Stimulated activated CD4-positive, alpha-beta T cell treated with anti-CD3 and anti-CD28 coated beads, Interleukin-12 subunit alpha, Interleukin-12 subunit beta, amount 100 ng/mL, for 24 hours (primary cell): ENCODE measurements at regions not wholly inside any gene's neighbourhood (a gene's known extent, or its start where the extent isn't known, plus 50 kb on each side); places are given as distances from the start of the nearest gene placed in this dataset.

Experiments used
- DNase-seq, 2 experiments: peaks; one replicate each; pipeline ENCODE4 v3.0.0-alpha.2; 2020; ENCODE audit warnings: low read depth in 2 of 2

DNA sequence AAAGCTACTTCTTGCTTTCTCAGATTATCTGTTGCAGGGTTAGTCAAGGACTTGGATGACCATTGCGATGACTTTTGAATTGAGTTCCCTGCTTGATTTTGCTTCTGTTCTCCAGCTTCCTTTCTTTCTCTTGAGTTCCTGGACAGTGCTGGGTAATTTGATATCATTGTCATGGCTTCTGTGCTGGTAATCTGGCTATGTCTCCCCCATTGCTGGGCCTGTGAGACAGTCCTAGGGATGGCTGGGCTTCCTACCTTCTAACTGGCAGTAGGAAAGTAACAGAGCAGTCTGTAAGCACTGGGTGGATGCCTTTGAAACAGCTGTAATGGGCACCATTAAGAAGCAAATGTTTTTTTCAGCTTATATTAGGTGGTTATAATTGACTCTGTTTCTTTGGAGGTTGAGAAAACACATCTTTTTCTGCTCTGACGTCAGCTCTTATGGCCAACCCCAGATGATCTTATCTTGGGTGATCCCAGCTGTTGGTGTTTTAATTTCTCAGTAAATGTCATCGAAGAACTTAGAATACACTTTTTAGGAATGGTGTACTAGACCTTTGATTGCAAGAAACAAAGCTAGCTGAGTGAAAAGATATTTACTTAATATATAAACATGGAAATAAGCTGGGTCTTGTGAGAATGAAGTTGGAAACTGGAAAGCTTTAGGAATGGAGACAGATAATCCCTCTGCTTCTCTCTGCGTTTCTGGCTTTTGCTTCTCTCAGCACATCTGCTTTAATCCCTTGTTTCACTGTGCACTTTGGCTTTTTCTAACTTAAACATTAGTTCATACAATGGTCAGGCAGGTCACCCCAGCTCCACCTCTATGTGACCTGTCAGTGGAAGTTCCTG is 195.0 kb upstream of the MAN1A1 start:
- no peak for DNase-seq

DNA sequence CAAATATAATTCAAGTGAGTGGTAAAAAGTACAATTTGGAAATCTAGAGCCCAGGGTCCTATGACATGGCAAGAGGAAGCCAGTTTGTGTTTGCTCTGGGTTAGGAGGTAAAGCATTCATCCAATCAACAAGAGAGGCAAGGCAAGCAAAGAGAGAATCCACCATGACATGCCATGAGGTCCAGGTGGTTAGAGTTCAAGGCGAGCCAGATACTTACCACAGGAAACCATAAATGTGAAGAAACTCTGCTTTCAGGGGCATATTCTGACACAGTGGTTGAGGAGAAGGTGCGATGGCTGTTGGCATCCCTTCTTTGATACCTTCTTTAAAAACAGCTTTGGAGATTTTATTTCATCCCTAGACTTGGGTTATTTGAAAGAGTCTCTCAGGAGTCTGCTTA is 193.8 kb upstream of the MAN1A1 start:
- DNase-seq, result no peak

DNA sequence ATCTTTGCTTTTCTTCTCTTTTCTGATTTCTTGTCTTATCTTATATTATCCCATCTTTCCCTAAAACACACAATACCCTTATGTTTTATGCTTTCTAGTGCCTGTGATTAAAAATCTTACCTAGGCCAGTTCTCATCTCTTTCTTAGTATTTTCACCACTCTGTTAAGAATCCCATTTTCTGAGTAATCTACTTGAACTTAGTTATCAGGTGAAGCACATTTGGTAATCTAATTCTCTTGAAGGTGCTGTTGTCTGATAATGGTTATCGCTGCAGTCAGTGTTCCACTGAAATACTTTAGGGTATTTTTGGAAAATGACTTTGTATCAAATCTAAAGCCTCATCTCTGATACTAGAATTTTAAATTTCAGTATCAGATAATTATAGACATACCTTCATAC is 192.5 kb upstream of the MAN1A1 start:
- no peak for DNase-seq

DNA sequence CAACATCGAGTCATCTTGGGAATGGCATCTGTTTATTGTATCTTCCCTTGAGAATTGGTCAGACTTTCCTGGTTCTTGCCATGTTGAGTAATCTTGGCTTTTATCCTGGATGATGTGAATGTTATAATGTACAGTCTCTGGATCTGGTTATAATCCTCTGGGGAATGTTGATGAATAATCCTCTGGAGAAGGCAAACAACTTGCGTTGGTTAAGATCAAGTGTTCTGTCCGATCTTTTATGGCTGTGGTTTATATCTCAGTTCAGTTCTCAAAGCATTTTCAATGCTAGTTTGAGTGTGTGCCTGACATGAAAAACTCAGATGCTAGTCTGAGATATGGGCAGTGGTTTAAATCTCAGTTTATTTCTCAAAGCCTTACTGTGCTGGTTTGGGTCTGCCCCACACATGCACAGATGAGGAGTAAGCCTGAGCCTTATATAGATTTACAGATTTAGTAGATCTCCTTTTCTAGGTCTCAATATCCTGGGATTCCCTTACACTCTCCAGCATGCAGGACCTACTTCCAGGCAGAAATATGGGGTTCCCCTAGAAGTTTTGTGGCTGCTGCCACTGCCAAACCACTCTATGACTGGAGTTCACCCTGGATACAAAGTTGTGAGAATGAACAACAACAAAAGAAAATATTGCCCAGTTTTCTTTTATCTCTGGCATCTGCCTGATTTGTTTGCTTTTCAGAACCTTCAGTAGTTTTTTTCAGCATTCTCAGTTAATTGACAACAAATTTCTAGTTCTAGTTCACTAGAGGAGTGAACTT is 191.8 kb upstream of the MAN1A1 start:
- no peak for DNase-seq

DNA sequence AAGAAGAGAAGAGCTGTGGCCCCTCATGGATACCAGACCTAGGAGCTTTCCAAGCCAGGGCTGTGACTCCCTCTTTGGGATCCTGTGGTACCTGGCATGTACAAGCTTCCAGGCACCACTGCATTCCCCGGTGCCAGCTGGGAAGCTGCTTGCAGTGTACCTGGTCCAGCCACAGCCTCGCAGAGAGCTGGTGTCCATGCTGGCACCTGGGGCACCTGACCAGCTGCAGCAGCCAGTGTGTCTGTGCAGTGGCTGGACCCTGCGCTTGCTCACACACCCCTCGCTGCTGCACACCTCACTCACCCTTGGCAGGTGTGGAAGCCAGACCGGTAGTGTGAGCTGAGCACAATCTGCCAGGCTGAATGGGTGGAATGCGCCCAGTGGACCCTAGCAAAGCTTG is 190.9 kb upstream of the MAN1A1 start:
- DNase-seq, result no peak

DNA sequence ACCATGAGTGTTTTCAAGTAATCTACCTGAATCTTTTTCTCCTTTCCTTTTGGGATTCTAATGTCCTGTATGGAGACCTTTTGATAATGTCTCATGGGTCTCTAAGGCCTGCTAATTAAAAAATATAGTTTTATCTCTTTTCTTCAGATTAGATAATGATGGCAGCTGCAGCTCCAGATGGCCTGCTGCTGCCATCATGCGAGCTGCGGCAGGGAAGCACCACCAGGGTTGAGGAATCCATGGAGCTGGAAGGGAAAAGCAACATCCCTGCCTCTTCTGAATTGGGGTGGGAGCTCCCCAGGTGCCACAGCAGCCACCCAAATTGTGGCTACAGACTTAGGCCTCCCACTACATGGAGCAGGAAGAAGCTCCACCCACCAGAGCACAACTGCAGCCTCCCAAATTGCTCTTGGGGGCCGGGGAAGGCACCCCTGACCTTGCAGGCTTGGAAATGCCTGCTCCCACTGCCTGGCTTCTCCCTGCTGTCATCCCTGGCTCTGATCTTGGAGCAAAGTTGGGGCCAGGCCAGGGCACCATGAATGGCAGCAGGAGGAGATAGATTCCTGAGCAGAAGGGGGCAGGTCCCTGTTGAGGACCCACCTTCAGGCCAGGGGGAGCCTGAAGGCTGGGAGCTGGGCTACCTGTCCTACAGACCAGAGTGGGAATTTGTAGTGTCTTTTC is 189.6 kb upstream of the MAN1A1 start:
- no peak for DNase-seq

DNA sequence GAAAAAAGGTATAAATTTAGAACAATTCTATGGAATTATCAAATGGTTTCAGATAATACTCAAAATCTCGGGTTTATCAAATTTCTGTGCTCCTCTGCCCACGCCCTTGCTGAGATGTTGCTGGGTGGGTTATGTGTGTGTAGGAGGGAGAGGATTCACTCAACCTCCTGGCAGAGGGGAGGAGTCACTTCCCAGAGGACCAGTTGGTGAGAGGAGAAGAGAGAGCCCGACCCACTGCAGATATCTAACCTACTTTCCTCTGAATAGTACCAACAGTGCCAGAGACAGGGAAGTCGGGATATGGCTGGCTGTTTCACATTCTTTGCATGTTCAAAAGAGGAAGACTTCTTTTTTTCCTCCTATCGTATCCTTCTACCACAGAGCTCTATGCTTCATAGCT is 187.1 kb upstream of the MAN1A1 start:
- DNase-seq, result no peak

DNA sequence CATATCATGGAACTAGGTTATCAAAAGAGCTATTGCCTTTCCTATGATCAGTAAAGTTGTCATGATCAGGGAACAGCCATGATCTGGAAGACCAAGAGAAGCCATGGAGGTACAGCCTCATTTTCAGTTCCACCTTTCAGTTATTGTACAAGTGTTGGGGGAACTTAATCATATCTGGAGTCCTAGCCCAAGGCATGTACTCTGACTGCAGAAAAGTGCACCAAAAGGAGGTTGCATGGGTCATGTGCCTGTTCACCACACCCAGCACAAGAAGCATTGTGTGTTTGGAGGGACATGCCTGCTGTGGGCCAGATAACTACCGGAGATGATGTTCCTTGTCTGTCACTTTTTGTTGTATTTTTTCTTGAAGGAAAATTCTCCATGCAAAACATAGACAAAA is 185.8 kb upstream of the MAN1A1 start:
- DNase-seq, result no peak

DNA sequence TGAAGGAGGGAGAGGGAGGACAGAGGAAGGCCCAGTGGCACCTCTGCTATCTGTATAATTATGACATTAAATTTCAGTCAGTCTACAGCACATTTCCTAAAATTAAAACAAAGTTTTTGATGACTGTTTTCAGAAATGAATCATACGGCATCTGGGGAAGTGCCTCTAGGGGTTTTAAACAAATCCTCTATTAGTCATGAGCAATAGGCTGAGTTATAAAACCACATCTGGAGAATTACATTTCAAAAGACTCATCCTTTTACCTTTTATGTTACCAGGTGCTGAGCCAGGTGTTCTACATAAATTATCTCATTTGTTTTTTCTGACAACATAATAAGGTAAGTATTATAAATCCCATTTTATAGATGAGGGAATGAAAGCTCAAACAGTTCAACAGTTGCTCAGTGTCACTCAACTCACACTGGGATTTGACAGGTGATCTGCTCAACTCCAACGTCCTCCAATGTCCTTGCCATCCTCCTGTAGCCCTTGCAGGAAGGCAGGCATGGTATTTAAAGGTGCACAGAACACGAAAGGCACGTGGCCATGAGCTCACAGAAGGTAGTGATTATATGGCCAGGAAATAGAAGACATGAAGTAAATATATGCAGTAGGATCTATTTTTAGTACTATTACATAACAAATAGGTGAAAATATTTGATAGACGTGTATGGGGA is 184.2 kb upstream of the MAN1A1 start:
- DNase-seq, result no peak

DNA sequence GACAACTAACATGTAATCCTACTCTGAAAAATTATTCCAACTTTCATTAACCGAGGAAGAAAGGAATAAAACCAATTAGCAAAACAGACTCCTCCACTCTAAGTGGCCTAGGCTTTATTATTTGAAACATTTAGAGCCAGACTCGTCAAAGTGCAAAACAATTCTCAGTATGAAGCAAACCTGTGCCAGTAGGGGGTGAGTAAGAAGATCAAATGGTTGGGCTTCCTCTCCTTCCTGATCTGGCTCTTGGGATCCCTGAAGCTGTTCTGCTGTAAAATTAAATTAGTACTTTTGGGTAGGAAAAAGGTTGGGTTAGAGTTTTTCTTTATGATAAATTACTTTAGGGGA is 177.6 kb upstream of the MAN1A1 start:
- no peak for DNase-seq

DNA sequence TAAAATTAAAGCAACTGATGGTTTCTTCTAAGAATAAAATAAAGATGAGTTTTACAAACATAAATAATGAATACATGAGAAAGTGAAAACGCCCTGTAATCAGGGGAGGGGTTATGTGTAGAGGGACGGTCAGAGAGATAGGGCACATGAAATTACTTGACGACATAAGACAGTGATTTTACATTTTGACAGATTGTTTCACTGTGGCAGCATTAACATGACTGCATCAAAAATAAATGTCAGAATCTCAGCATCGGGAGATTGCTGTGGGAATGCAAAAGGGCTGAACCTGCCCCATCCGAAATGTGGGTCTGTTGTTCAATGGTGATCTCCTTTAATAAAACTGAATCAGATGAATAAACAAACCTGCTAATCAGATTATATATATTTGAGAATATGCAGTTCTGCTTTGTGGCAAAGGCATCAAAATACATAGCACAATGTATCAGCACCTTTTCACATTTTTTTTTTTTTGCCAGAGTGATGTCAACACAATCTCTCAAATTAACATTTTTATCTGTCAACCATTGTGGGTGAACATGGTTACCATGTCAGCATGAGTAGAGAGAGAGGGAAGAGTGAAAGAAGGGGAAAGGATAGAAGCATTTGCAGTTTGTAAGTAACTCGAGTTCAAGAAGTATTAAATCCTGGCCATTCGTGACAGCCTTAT is 177.1 kb upstream of the MAN1A1 start:
- no peak for DNase-seq

DNA sequence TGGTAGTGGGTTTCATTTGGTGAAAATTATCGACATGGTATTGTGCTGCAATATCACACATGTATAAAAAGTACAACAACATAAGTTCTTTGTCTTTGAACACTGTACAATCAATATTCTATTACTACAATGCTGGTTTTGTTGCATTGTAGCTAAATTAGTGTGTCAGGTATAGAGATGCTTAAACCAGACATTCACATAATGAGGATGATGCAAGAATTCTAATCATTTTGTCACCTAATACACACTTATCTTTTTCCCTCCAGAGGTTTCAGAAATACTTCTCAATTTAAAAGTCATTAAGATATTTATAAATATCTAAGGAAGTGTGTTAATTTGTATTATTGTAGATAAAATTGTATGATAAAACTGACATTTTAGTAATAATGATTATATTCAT is 174.8 kb upstream of the MAN1A1 start:
- no peak for DNase-seq

DNA sequence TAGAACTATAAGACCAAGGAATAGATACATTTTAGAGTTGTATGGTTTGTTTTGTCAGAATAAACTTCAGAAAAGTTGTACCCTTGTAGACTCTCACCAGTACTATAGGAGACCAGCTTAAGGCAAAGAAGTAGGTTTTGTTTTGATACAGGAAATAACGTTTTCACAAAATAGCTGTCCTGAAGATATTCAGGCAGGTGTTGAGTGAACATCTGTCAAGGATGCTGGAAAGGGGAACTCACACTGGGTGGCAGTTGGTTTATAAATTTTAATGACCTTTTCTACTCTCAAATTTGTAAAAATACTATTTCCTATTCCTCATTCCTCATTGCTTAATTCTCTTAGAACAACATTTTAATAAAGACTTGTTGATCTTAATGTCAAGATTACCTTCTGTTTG is 174.0 kb upstream of the MAN1A1 start:
- no peak for DNase-seq

DNA sequence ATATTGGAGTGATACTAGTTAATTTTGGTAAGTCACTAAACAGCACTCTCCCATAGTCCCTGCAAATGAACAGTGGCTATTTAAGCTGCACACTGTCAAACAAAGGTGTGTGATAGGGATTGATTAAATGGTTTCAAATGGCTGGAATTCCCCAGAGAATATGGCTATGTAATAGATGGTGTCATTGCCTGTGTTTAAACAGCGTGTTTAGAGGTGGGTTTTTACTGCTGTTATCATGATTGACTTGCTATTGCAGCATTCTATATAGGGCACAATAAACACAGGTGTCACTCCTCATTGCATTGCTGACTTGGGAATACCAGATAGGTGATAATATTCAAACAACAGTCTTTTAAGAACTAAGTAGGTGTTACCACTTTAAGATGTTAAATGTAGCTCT is 171.7 kb upstream of the MAN1A1 start:
- no peak for DNase-seq

DNA sequence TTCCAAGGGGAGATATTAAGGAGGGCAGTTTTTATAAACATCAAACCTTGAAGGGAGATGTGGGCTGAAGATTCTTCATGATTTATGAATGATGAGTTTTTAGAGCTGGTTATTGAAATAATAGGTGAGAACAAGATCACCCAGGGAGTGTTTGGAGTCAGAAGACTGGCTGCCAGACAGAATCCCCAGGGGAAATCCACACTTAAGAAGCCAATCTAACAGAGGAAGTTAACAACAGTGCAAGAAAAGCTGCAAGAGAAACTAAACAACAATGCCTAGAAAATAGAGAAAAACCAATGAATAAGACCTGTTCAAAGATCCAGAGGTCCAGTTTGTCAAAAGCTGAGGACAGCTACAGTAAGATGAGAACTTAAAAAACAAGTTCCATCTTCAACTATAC is 167.9 kb upstream of the MAN1A1 start:
- no peak for DNase-seq

DNA sequence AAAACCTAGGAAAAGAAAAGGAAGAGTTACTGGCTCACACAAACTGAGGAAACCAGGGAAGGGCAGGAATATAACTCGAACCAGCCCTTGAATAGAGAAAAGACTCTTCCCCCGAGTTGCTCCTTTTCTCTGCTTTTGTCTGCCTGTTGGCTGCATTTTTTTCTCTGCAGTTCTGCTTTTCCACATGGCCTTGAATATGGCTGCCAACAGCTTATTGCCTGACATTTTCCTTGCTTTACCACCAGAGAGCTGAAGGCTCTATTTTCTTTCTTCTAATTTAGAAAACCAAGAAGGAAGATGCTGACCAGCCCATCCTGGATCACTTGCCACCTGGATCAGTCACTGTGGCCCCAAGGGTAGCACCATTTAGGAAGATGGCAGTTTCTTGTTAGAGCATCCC is 164.8 kb upstream of the MAN1A1 start:
- no peak for DNase-seq

DNA sequence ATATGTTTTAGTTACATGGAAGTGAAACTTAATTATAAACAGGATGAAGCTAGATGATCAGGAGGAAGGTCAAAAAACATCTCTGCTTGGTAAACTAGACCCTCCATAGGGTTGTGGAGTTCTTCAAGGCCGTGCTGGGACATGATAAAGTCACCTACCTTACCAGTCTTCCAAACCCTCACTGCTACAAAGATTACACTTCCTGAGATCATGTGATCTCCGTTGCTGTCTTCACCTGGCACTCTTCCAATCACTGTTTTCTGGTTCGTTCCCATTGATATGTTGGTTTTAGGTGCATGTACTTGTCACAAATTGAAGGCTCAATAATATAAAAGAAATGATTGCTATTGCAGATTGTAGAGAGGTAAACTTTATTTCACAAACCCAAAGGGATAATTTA is 161.5 kb upstream of the MAN1A1 start:
- DNase-seq, result no peak

DNA sequence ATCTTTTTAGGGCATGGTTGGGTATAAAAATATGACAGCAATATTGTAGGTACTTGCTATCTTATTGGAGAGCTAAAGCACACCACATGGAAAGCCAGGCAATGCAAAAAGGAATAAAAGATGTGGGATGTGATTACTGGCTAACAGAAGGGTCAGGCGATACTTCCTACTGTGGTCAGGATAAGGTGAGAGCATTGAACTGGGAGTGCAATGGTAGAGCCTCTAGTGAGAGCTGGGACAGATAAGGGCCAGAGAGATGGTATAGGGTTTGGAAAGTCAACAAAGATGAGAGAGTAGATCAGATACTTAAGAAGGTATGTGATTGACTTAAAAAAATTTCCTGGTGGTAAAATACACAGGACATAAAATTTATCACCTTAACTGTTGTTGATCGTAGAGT is 160.7 kb upstream of the MAN1A1 start:
- DNase-seq, result no peak

DNA sequence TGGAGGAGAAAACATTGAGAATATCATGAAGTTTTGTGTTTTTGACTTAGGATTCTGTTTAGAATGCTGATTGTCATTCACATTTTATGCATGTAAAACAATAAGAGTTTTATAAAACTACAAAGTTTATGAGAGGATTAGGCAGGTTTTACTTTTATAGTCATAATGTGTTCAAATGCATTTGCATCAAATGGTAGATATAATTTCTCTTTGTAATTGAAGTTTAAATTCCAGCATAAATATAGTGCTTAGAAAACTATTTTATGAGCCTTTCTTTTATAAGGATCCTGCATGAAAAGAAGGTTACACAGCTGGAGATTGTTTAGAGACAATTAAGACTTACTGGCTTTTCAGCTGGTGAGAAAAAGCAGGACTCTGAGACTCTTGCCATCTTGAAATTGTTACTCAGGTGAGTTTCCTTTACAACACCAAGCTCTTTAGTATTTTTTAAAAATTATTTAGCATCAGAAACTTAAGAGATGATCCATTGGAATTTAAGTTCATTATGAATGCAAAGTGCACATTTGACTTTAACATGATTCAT is 157.1 kb upstream of the MAN1A1 start:
- DNase-seq, result no peak

DNA sequence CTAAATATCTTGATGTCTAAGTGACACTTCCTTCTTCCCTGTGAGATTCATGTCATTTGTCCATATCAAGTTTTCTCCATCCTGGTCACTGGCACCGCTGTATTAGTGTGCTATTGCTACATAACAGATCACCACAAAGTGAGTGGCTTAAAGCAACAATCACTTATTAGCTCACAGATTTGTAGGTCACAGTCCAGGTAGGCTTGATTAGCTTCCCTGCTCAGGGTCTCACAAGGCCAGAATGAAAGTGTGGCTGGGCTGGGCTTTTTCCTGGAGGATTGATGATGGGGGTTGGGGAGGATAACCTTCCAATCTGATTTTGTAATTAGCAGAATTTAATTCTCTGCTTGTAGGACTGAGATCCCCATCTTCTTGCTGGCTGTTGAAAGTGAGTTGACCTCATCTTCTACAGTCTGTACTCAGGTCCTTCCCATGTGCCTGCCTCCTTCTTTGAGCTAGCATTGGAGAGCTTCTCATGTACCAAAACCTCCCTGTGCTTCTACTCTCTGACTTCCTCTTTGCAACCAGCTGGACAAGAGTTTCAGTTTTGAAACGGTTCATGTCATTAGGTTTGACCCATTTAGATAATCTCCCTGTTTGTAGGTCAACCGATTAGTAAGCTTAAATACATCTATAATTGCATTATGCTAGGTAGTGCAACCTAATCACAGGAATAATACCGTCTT is 152.4 kb upstream of the MAN1A1 start:
- DNase-seq, result no peak

DNA sequence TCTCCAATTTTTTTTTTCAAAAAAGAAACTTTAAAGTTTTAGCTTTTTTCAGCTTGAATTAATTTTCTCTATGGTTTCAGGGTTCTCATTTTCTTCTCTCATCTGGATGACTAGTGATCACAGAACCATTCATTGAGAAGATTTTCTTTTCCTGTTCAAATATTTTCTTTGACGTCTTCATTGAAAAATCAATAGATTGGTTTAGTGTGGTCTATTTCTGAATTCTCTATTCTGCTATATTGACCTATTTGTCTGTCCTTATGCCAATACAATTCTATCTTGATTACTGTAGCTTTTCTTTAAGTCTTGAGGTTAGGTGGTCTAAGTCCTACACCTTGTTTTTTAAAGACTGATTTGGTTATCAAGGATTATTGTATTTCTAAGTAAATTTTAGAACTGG is 150.2 kb upstream of the MAN1A1 start:
- no peak for DNase-seq
